GM19239 (cell line): ENCODE measurements at regions not wholly inside any gene's neighbourhood (a gene's known extent, or its start where the extent isn't known, plus 50 kb on each side); places are given as distances from the start of the nearest gene placed in this dataset.
"Not testable (repeated sequence)": the region's sequence is repeated elsewhere in the genome, so short reads cannot be mapped to it uniquely, and the experiment has no call there.

Experiments used
- DNase-seq: peaks from one replicate; pipeline ENCODE4 v3.0.0; 2011; ENCODE audit warnings: low spot score; ENCODE audit not compliant: insufficient read length
- FAIRE-seq: peaks from 2 replicates; lab custom pipeline; 2011; peaks lifted over from hg19 to GRCh38; lab: Jason Lieb, UNC

GRCh38 chr6:30810813-30811339 lies 66.5 kb upstream of the IER3 start:
- DNase-seq = peak; percentile 48
- peak; percentile 91 for FAIRE-seq

GRCh38 chr6:30807566-30807965 lies 63.2 kb upstream of the IER3 start:
- DNase-seq, FAIRE-seq: not testable (repeated sequence)

- DNase-seq (no peak), FAIRE-seq (no peak)
Observed at GRCh38 chr6:30806581-30807183, 62.3 kb upstream of the IER3 start.

DNA sequence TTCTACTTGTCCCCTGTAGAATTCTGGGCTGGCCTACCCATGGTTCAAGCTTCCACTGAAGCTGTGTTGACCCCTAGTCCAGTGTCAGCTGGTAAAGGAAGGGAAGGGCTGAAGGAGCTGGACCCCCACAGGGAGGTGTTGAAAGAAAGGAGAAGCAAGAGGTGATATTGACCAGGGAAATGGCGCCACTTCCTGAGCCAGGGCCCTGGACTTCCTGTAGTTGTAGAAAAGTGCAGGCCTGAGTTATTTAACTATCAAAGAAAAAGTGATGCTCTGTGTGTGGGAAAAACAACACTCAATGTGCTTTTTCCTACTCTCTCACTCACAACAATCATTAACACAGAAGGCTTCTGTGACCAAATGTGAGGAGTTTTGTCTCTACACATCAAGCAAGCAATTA lies 60.0 kb upstream of the IER3 start:
- DNase-seq (no peak), FAIRE-seq (no peak)

DNA sequence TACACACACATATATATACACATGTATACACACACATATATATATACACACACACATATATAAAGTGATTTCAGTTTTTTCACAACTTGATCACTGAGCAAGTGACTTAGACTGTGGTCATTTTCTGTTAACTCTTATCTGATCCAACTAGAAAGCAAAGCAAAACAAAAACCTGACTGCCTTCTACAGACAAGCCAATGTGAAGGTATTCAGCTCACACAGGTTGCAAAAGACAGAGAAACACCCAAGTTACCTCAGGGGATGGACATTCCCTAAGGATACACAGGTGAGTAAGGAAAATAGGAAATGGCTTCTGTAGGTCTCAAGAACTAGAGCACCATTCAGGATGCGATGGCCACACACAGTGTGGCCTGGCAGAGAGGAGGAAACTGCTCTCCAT lies 58.4 kb upstream of the IER3 start:
- DNase-seq (no peak), FAIRE-seq (no peak)

DNA sequence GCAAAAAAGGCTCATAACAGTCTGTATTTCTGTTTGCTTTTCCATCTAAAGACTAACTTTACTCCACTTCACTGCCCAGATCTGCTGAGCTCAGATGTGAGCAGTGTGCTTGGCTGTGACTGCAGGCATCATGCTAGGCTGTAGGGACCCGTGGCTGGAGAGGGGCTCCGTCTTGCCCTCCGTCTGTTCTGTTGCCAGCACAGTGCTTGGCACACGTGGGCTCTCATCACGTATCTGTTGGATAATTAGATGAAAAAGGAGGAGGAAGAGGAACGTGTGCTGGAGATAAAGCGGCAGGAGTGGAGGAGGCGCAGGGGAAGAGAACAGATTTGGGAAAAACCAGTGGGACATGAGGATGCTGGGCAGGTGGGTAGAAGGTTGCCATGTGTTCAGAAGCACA lies 57.6 kb upstream of the IER3 start:
- DNase-seq (no peak), FAIRE-seq (no peak)

GRCh38 chr6:30800871-30801270 lies 56.5 kb upstream of the IER3 start:
- DNase-seq = no peak
- FAIRE-seq = no peak

DNA sequence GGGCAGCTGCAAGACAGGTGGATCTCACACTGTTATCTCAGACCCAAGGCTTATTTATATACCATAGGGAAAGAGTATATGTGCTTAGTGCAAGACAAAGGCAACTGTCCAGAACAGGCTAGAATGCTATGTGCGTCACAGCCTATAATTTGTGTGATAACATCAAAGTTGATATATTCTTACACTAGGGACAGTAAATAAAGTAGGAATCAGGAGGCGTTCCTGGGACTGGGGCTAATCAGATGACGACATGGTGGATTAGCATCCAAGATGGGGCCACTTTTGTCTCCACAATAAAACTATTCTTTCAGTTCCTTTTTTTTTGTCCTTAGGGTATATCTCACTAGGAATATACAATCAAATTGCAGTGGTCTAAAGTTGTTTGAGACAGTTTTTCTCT lies 54.9 kb upstream of the IER3 start:
- DNase-seq = no peak

GRCh38 chr6:30798494-30798893 lies 54.1 kb upstream of the IER3 start:
- no peak for DNase-seq
- FAIRE-seq = no peak

More for the DNA sequence above, 54.9 kb upstream of the IER3 start:
- FAIRE-seq = no peak

- DNase-seq (no peak), FAIRE-seq (no peak)
Observed at GRCh38 chr6:30795549-30796293, 51.4 kb upstream of the IER3 start.
